Stimulated activated naive CD4-positive, alpha-beta T cell (primary cell): ENCODE measurements at regions not wholly inside any gene's neighbourhood (a gene's known extent, or its start where the extent isn't known, plus 50 kb on each side); places are given as distances from the start of the nearest gene placed in this dataset.
"Not testable (repeated sequence)": the region's sequence is repeated elsewhere in the genome, so short reads cannot be mapped to it uniquely, and the experiment has no call there.

Source experiments
- DNase-seq, 6 experiments: peaks; one replicate each; lab custom pipeline; 2025; lab: John Stamatoyannopoulos, UW

DNA sequence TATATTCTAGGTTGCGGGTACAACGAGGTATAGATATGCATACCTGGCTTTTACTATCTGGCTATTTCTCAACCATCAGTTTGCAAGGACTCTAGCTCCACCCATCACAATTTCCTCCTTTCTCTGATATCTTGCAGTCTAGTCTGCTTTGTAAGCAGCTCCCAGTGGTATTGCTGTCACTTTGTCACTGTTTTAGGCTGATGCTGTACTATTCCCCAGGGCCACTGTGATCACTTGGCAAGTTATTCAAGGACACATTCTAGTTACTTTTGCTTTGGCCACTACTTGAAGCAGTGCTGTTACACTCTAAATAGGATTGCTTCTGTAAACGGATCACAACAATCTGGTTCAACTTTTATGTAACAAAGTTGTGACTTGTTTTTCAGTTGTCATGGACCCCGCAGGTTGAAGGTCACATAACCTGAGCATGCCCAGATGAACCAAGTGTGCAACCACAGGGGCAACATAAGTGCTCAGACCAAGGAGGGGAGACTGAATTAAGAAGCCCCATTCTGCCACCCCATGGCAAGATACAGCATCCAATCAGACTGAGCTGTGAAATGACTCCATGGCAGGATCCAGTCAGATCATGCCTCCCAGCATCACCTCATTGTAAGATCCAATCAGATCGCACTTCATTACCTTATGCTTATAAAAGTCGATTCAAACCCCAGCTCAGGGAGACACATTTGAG is 588.4 kb upstream of the CITED2 start:
- DNase-seq: no peak

DNA sequence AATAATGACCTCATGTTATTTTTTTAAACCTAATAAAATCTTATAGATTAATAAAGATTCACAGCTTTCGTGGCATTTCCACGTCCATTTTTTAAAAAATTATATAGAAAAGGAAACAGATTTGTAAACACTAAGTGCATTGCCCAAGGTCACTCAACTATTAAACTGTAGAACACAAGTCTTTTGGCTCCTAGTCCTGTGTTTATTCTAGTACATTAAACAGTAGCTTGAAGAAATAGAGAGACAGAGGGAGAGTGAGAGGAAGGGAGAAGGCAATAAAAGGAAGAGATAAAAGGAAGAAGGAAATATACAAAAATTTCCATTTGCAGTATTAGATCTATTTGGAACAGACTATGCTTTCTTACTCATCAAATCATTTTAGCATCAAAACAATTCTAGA is 586.7 kb upstream of the CITED2 start:
- no peak for DNase-seq

DNA sequence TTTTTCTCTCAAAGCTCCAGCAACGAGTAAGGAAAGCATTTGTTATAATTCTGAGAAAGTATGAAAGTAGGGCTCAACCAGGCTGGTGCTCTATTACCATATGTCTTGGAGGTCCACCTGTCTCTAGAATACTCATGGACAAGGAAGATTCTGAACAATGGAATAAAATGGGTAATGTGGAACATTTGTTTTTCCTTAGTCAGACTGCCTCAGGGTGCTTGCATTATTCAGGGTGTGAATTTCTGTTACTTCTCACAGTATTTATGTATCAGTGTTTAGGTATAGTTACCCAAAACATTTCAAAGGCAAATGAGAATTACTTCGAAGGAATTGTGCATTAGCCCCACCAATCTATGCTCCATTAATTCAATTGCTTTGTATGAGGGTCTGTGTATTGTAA is 586.2 kb upstream of the CITED2 start:
- DNase-seq: no peak

DNA sequence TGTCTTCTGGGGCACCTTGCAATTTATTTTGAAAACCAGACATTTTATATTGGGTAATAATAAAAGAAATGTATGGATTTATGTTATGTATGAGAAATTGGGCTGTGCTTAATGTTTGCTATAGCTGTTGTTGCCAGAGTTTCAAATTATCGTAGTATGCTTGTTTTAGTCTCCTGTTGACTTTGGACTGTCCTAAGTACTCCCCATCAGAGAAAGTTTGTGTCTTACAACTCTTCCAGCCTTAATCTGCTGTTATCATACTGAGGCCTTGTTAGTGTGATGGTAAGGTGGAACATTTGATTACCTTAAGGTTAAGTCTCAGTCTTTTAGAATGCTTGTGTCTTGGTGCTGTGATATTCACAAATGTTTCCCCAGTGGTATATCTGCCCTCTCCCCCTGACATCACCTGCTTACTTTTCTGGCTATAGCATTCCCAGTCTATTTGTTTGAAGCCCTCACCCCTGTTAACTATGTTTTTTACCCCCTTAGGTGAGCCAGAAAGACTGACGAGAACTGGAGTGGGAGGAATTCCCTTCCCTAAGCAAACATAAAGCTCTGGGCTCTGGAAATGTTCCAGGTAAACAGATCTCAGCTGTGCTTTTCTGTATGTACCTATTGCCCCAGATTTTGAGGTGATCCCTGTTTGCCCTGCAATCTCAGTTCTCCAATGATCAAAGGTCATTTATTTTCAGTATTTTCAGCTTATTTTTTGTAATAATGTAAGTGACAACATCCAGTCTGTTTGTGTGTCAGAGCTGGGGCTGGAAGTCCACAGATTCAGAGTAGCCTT is 581.1 kb upstream of the CITED2 start:
- no peak for DNase-seq

DNA sequence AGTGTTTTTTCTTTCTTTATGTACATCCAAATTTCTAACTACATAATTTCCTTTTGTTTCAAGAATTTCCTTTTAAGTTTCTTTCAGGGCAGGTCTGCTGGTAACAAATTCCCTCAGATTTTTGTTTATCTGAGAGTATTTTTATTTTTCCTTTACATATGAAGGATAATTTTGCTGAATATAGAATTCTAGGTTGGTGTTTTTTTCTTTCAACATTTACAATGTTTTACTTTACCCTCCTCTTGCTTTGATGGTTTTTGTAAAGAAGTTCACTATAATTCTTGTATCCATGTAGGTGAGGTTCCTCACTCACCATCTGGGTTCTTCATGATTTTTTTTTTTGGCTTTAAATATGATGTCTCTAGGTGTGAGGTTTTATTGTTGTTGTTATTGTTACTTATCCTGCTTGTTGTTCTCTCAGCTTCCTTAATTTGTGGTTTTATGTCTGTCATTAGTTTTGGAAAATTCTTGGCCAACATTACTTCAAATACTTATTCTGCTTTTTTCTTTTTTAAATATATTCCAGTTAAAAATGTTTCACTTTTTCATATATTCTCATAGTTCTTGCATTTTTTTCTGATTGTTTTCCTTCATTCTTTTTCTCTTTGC is 580.1 kb upstream of the CITED2 start:
- no peak for DNase-seq

DNA sequence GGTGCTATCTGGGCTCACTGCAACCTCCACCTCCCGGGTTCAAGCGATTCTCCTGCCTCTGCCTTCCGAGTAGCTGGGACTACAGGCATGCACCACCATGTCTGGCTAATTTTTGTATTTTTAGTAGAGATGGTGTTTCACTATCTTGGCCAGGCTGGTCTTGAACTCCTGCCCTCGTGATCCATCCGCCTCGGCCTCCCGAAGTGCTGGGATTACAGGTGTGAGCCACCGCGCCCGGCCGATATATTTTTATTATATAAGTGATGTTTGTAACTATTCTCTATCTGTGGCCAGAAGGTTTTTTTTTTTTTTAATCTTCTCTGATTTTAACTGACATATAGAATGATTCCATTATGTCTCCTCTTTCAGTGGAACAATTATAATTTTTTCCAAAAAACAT is 579.3 kb upstream of the CITED2 start:
- DNase-seq: not testable (repeated sequence)

DNA sequence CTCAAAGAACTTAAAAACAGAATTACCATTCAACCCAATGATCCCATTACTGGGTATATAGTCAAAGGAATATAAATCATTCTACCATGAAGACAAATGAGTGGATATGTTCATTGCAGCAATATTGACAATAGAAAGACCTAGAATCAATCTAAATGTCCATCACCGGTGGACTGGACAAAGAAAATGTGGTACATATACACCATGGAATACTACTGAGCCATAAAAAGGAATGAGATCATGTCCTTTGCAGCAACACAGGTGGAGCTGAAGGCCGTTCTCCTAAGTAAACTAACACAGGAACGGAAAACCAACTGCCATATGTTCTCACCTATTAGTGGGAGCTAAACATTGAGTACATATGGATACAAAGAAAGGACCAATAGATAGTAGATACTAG is 576.7 kb upstream of the CITED2 start:
- no peak for DNase-seq

DNA sequence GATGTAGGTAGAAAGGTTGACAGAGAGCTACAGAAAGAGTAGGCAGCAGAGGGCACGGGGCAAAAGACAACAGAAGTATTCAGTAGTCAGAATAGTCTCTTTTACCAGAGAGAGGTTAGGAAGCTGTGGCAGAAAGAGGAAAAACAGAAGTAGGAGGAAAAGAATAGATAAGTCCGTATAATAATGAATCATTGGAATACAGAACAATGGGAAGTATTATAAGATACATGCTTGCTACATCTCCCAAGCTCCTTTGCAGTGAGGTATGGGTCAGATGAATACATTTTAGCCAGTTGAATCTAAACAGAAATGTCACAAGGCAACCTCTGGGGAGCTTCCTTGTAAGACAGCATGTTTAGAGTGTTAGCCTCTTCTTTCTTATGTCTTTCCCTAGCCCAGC is 570.5 kb upstream of the CITED2 start:
- no peak for DNase-seq

DNA sequence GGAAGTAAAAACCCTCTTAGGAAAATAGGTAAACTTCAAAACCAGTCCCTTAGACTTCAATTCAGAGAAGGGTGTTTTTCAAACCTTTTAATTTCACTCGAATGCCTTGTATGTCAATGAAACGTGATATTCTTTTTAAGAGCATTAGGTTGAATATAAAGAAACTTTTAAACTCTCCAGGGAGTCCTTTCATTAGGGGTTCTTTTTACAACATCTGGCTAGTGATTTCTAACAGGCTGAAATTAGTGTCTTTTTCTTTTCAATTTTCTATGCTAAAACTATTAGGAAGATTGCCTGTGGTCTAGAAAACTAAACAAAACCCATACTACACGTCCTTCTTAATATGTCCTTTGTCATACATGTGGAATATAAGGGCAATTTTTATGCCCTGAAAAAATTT is 569.7 kb upstream of the CITED2 start:
- no peak for DNase-seq

DNA sequence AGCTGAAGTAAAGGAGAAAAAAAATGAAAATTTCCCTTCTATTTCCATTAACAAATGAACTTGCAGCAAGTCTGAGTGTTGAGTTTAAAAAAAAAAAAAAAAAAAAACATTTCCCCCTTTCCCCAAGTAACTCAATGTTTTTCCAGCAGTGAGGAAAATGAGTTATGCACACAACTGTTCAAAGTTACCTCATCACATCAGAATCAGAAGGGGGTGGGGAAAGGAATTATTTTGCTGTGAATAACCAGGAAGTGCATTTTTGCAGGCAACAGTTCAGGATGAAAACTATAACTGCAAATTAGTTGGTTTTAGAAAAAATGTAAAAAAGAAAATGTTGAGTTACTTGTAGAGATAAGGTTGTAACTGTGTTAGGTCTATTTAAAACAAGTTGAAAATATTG is 568.9 kb upstream of the CITED2 start:
- no peak for DNase-seq

DNA sequence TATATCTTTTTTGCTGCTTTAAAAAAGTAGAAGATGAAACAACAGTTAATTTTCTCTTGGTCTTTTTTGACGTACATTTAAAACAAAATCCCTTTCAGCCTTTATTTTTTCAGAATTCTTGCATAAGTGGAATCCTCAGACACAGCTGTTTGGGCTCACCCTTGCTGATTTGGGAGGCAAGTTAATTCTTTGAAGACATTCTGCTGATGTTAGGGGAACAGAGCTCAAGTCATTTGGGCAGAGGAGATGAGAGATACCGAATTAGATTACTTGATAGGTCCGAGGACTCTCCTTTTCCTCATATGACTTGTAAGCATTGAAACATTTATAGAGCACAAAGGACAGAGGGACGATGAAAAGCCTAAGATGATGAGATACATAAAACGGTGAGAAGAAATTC is 567.9 kb upstream of the CITED2 start:
- DNase-seq: no peak

DNA sequence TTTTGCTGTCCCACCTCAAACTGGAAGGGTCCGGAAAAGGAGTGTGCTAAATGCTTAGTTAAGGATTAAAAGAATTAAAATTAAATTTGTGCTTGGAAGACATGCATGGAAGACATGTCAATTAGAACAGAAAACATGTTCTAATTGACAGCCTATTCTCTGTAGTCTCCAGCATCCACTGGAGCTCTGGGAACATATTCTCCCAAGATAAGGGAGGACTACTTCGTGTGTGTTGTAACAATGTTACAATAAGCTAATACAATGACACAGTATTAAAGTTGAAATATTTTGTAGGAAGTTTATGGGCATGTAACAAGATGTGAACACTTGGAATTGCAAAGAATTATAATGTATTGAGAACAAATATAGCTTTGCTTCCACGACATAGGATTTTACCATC is 567.4 kb upstream of the CITED2 start:
- no peak for DNase-seq

DNA sequence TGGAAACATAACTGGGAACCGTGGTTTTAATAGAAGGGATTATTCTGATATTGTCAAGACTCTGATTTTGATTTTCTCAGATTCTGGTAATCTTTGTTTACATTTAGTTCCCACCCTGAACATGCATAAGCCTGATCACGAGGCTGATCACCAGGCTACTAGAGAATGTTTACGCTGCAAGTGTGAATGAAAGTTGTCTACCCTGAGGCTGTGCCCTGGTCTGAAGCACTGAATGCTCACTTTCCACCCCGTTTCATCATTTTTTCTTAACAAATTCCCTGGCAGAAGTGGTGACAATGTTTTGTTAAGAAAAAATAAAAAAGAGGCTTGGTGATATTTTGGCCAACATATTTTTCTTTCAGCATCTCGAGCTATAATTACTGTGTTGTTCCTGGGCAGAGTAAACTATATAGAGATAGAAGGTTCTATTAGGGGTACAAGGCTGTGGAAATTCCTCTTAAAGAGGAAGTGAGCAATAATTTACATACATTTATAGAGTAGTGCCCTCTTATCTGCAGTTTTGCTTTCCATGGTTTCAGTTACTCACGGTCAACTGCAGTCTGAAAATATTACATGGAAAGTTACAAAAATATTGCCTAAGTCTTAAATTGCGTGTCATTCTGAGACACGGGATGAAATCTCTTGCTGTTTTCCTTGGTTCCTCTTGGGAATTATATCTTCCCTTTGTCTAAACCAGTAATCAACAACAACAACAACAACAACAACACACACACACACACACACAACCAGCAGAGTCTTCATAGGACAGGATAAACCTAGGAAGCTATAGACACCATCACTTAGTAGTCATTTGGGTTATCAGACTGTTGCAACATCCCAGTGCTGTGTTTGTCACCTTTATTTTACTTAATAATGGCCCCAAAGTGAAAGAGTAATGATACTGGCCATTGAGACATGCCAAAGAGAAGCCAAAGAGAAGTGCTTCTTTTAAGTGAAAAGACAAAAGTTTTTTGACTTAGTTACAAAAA is 566.6 kb upstream of the CITED2 start:
- DNase-seq: peak in 1 of 6 experiments; percentile 38

DNA sequence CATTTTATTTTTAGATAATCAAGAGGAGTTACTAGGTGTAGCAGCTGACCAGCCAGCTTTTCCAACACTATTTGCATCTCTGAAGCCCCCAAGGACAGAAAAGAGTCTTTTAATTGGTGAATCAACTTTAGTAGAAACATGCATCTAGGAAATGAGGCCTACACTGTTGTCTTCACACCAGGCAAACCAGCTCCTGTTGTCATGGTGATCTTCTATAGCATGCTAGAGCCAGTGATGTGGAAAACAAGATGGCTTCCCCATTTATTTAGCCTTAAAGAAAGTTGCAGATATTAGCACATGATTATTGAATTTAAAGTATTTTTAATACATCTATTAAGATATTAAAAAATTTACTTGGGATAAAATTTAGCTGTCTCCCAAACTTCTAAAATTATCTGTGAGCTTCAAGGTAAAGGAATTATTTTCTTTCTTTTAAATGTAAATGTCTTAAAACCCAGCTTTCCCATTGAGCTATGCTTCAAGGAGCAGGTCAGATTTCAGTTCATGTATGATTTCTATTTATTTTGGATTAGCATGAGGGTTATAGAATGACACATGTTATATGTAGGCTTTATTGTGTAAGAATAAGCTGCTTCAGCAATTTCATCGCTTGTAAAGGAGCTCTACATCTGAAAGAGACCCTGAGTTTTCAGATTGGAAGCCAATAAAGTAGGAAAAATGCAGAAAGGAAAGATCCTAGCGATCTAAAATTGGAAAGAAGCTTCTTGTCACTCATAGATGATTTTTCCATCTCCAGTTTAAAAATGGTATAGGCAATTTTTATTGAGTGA is 564.9 kb upstream of the CITED2 start:
- no peak for DNase-seq

DNA sequence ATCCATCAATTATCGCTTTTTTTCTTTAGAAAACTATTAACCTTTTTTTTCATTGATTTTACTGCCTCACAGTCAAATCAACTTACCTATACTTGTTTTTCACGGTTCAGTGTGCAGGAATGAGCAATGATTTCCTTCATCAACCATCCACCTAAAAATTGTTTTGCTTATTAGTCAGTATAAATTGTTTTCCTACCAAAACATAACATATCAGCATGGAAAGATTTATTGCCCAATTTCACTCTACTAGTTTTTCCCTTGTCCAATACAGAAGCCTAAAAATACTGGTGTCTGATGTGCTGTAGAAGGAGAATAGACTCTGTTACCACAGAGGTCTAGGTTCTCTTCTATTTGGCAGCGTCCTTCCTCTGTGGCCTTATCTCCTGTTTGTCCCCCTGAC is 558.2 kb upstream of the CITED2 start:
- no peak for DNase-seq

DNA sequence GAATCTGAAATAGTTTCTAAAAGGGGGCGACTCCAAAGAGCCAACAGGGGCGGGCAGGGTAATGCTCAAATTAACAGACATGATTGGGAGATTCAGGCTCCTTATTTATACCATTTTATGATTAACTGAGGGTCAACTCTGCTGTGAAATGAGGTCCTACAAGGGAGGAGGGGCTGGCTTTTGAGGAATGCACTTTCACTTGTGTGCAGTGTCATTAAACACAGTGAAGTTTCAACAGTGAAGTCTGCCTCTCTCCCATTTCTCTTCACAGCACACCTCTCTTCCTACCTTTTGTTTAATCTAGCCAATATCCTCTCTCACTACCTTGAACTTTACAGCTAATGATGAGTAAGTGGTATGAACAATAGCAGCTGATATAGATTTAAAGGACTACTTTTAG is 557.3 kb upstream of the CITED2 start:
- no peak for DNase-seq

DNA sequence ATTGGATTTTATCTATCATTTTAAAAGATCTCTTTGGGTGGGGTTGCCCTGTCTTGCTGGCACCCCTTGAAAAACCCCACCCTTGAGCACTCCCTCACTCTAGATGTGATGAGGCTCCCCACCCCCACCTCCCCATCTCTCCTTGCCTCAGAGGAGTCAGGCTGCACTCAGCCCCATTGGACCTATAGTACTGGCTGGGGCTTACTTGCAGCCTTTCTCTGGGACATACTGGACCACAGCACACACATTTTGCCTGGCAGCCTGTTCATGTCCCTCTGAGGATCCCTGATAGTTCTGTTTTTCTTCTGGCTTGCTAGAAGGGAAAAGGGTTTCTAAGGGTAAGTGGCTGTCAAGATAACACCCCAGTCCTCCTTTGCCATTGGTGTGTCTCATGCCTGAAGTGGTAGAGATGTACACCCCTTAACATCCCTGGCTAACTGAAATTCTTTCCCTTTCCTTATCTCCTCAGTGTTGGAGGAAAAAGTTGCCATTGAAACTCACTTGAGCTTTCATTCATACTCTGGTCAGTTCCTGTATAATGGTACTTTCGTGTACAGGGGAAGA is 553.4 kb upstream of the CITED2 start:
- DNase-seq: no peak

DNA sequence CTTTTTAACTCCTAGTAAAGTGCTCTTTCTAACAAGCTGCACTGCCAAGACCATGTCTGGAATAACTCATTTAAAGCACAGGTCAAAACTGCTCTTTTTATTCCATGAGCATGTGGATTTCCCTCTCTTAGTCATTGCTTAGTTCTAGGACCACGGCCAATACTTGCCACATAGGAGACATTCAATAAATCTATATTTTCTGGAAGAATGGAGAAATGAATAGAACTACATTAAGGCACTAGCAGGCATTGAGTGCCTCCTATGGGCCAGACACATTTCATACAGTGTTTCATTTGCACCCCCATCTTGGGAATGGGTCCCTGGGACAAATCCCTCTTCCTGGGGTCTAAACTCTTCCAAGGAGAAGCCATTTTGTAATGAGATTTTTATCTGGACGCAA is 552.8 kb upstream of the CITED2 start:
- no peak for DNase-seq

DNA sequence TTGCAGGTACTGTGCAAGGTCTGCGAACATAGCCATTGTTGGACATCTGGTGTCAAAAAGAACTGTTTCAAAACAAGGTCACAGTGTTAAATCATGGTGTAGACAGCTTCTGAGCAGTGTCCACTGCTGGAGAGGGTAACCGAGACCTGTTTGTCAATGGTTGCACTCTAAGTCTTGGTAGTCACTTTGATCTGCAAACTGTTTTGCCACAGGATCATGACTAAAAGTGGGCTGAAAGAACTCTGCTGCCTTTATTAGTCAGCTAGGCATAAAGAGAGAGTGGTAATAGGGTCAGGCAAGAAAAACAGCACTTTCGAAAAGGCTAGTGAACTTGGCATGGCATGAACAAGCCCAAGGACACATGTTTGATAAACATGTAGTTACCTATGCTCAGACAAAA is 552.3 kb upstream of the CITED2 start:
- DNase-seq: no peak

DNA sequence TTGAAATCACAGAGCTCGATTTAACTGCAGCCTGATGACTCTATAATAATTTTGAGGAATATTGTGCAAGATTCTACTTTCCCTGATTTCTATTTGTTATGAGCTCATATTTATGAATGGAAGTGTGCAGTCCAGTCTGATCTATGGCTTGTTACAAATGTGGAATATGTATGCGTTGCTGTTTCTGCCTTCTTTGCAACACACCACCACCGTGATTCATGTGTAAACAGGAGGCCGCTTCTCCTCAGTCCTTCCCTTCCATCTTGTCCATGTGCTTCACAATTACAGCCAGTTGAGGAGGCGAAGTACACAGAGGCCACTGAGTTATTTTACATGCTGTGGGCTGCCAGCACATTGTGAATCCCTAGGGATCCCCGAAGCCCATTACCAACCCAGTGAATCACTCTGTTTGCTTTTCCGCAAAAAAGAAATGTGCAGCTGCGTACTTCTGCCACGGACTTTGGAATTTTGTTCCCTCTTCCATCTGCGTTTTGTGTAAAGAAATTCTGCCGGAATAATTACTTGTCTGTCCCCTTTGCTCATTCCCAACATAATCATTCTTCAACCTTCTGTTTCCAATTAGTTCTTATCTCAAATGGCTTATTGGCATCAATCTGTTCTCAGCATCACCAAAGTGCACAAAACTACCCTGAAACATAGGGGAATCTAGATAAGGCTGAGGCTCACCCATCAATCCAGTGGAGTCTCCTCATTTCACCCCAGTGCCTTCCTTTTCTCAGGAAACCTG is 551.6 kb upstream of the CITED2 start:
- DNase-seq: no peak
